Vagina (tissue), 2 donors: ENCODE measurements at regions not wholly inside any gene's neighbourhood (a gene's known extent, or its start where the extent isn't known, plus 50 kb on each side); places are given as distances from the start of the nearest gene placed in this dataset.

Source experiments
- POLR2A ChIP-seq, 2 donors: fragments of 450-650 bp; IDR thresholded peaks; one replicate each; pipeline ENCODE4 v1.6.1; 2017; ENCODE audit warnings: antibody characterized with exemption in 2 of 2, mild to moderate bottlenecking in 2 of 2, moderate library complexity in 2 of 2
- POLR2AphosphoS5 ChIP-seq, 2 donors: sonication (generic); formaldehyde crosslinking; IDR thresholded peaks; one replicate each; pipeline ENCODE4 v1.9.0; 2017; ENCODE audit warnings: antibody characterized with exemption in 2 of 2, mild to moderate bottlenecking in 2 of 2, low read depth in 1 of 2; ENCODE audit not compliant: insufficient read depth in 1 of 2
- TF ChIP-seq, protein P1 (sequence below), 3 experiments: fragments of 450-650 bp in 2 of 3; fragments of 200-600 bp in 1 of 3; sonication (generic) in 1 of 3; IDR thresholded peaks; one replicate each; pipeline ENCODE4 v1.5.1; 2017 to 2019; ENCODE audit warnings: antibody characterized with exemption in 3 of 3, mild to moderate bottlenecking in 2 of 3, moderate library complexity in 2 of 3

- TF ChIP-seq, protein P1, sequence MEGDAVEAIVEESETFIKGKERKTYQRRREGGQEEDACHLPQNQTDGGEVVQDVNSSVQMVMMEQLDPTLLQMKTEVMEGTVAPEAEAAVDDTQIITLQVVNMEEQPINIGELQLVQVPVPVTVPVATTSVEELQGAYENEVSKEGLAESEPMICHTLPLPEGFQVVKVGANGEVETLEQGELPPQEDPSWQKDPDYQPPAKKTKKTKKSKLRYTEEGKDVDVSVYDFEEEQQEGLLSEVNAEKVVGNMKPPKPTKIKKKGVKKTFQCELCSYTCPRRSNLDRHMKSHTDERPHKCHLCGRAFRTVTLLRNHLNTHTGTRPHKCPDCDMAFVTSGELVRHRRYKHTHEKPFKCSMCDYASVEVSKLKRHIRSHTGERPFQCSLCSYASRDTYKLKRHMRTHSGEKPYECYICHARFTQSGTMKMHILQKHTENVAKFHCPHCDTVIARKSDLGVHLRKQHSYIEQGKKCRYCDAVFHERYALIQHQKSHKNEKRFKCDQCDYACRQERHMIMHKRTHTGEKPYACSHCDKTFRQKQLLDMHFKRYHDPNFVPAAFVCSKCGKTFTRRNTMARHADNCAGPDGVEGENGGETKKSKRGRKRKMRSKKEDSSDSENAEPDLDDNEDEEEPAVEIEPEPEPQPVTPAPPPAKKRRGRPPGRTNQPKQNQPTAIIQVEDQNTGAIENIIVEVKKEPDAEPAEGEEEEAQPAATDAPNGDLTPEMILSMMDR (IDR thresholded peaks at IDR 0.05) = no peak
- TF ChIP-seq POLR2AphosphoS5 (IDR thresholded peaks at IDR 0.05; ENCODE audit: insufficient read depth in 1 of 2, low read depth in 1 of 2) (no peak), POLR2A (IDR thresholded peaks at IDR 0.05) (no peak)
Measured at GRCh38 chr13:81636120-81636519, 1295.2 kb upstream of the SPRY2 start.
